ENCODE measurements at regions not wholly inside any gene's neighbourhood (a gene's known extent, or its start where the extent isn't known, plus 50 kb on each side); places are given as distances from the start of the nearest gene placed in this dataset.

DNA sequence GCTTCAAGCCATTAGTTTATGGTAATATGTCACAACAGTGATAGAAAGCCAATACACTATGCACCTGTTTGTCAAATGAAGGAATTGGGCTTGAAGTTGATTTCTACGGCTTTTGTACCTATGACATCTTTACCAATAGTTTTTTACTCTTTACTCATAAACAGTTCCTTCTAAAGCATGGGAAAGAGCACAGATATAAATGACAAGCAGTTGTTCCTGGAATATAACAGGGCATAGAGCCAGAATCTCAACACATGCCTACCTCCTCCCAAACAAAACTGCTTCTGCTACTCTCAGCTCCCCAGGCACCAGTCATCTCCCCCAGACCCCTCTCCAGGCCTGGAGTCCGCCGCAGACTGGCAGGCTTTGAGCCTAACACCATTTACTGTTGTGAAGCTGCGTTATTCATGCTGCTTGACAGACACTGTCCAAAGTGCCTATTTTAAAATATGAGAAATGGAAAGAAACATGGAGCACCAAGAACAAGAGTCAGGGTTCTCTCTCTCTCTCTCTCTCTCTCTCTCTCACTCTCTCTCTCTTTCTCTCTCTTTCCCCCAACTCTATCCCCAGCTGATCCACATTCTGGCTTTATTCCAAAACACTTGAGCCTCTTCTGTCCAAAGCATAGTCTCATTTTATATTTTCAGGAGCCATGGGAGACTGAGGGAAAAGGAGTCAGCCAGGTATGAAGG lies 111.6 kb downstream of the ADRB2 start:
- TF ChIP-seq, protein P1, sequence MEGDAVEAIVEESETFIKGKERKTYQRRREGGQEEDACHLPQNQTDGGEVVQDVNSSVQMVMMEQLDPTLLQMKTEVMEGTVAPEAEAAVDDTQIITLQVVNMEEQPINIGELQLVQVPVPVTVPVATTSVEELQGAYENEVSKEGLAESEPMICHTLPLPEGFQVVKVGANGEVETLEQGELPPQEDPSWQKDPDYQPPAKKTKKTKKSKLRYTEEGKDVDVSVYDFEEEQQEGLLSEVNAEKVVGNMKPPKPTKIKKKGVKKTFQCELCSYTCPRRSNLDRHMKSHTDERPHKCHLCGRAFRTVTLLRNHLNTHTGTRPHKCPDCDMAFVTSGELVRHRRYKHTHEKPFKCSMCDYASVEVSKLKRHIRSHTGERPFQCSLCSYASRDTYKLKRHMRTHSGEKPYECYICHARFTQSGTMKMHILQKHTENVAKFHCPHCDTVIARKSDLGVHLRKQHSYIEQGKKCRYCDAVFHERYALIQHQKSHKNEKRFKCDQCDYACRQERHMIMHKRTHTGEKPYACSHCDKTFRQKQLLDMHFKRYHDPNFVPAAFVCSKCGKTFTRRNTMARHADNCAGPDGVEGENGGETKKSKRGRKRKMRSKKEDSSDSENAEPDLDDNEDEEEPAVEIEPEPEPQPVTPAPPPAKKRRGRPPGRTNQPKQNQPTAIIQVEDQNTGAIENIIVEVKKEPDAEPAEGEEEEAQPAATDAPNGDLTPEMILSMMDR (IDR thresholded peaks at IDR 0.05): no peak
- TF ChIP-seq POLR2A (IDR thresholded peaks at IDR 0.05): no peak

Data from right lobe of liver (tissue), 4 donors.